UCSD-AML1 (cell line): ENCODE measurements at regions not wholly inside any gene's neighbourhood (a gene's known extent, or its start where the extent isn't known, plus 50 kb on each side); places are given as distances from the start of the nearest gene placed in this dataset.

ENCODE experiments used
- DNase-seq: peaks from one replicate; lab custom pipeline; 2025; ENCODE audit not compliant: unreplicated experiment; lab: John Stamatoyannopoulos, UW

DNA sequence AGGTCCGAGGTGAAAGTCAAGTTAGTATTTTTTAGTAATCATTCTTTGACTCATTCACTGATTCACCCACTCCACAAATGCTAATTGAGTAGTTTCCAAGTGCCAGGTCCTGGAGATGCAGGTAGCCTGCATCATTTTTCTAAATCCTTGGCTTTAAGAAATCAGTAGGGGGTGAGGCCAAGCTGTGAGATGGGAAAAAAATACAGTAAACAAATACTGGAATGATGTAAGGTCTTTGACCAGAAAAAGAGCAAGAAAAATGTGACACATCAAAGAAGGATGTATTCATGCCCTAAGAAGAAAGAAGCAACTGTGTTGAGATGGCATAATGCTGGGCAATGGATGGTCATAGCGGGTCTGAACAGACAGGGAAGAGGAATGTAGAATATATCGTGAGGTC, 1386.6 kb downstream of the PCDH7 start:
- no peak for DNase-seq

DNA sequence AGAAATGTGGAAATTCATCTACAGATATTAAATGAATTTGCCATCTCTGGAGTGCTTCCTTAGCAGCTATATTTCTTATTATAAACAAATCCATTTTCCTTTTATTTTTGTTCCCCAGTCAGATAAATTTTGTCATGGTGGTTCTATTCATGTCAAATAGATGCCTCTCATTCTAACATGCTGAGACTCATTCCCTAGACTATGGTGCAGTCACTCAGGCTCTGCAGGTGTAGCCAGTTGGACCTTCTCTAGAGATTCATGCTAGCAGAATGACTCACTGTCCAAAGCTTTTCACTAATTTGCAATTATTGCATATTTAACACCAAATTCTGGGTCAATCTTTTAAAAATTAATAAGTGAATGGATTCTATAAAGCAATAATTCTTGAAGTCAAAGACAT, 1392.7 kb downstream of the PCDH7 start:
- DNase-seq: no peak

- no peak for DNase-seq
Measured at GRCh38 chr4:32117693-32118092, 1397.5 kb downstream of the PCDH7 start.

DNA sequence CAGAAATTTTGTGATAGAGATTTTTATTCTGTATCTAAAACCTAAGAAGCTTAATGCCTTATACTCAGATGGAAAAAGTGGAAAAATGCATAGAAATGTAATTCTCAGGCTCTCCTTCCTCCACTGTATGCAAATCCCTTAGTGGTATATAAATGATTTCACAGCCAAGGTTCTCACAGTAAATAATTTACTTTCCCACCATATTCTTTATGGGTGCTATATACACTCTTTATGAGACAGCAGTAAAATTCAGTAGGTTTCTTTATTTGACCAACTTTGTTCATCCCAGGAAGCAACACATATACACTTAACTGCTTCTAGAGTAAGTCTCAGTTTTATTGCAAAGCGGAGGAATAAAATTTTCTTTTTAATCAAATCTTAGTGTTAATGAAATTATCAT, 1399.7 kb downstream of the PCDH7 start:
- DNase-seq: no peak

DNA sequence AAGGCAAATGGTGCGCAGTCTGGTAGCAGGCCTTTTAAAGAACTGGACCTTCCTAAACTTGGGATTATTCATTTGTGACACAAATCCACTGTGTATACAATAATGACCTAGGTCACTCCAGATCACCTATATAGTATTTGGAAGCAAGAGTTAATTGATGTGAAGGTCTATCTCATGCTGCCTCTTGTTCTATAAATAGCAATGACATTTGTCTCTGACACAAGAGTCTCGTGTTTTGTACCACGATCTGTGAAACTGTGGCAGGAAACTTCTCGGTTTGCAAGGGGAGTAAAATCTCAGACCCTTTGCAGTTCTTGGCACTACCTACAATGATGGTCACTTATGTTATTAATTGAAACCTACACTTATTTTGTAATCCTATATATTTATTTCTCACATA, 1408.4 kb downstream of the PCDH7 start:
- no peak for DNase-seq

DNA sequence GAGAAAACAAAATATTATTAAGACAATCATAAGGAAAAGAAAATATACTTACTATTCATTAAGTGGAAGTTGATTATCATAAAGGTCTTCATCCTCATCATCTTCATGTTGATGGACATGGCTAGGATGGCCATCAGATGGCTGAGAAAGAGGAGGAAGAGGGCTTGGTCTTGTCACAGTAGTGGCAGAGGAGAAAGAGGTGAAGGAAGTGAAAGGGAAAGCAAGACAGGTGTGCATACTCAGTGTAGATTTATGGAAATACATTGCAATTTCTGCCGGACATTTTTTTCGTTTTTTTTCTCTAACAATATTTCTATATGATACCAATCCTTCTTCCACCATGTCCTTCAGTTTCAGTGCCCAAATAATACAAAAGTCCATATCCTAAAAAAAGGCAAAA, 1409.8 kb downstream of the PCDH7 start:
- DNase-seq: no peak

DNA sequence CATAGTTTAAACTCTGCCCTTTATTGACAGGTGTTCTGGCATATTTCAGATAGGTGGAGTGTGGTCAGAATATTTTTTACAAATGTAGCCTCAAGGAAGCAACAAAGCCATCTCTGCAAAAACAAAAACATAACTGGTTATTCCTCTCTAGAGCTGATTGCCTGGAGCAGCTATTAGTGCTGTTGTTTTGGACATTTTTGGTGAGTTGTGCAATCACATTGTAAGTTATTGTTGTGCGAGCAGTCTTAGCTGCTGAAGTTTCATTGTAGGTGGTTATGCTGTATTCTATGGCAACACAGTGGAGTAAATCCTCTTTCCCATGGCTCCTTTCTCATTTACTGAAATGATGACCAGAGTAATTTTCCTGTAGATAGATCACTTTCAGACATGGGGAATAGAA, 1413.0 kb downstream of the PCDH7 start:
- DNase-seq: no peak

GRCh38 chr4:32133734-32134133, 1413.6 kb downstream of the PCDH7 start:
- no peak for DNase-seq

GRCh38 chr4:32135642-32136041, 1415.5 kb downstream of the PCDH7 start:
- no peak for DNase-seq

DNA sequence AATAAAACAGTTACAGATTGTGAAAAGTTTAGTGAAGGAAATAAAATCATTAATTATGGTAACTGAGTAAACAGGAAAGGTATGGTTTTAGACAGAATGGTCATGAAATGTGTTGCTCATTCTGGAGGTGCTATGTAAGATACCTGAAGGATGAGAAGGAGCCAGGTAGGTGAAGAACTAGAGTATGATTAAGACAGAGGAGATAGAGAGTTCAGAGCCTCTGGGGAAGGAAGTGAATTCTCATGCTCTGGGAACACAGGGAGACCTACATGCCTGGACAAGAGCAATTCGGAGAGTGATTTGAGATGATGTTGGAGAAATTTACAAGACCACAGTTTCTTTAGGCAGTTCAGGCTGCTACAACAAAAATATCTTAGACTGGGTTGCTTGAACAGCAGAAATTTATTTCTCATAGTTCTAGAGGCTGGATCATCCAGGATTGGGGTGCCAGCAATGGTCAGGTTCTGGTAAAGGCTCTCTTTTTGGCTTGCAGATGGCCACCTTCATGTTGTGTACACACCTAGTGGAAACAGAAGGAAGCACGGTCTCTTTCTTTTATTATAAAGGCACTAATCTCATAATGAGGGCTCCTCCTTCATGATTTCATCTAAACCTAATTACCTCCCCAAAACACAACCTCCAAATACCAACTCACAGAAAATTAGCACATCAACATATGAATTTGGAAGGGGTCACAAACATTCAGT, 1416.1 kb downstream of the PCDH7 start:
- DNase-seq: no peak

DNA sequence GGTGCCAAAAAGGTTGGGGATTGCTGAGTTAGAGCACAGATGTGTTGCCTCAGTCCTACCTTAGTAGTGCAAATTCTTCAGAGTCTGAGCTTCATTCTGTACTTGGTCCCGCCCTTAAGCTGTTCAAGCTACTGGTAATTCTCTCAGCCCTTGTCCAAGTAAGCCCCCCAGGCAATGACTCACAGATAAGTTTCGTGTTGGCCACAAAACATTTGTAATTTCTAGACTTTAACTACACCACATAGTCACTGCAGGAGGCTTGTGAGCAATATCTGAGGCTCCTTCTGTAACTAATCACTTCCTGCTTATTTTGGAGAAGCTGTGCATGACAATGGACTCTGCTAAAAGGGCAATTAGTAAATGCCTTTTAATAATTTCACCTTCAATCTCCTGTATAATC, 1420.5 kb downstream of the PCDH7 start:
- peak; percentile 13 for DNase-seq

DNA sequence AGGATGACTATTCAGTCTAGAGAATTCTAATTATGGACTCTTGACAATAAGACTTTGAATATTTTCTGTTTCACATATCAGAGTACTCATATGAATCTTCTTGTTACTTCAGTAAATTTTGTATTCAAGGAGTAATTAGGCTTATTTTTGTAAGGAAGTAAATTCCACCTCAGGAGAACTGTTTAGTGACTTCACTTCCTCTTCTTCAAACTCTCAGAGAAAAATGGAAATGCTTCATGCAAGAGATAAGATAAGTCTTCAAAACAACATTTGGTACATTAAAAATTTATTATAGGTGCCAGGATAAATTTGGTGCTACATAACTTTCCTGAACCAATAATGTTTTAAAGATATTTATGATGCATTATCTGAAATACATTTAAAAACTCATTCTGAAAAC, 1421.9 kb downstream of the PCDH7 start:
- no peak for DNase-seq

GRCh38 chr4:32145987-32146386, 1425.8 kb downstream of the PCDH7 start:
- DNase-seq: no peak

- no peak for DNase-seq
Measured at GRCh38 chr4:32147446-32148085, 1427.4 kb downstream of the PCDH7 start.

- no peak for DNase-seq
Measured at GRCh38 chr4:32148111-32148666, 1428.0 kb downstream of the PCDH7 start.

- DNase-seq: no peak
Measured at GRCh38 chr4:32158961-32159360, 1438.8 kb downstream of the PCDH7 start.

DNA sequence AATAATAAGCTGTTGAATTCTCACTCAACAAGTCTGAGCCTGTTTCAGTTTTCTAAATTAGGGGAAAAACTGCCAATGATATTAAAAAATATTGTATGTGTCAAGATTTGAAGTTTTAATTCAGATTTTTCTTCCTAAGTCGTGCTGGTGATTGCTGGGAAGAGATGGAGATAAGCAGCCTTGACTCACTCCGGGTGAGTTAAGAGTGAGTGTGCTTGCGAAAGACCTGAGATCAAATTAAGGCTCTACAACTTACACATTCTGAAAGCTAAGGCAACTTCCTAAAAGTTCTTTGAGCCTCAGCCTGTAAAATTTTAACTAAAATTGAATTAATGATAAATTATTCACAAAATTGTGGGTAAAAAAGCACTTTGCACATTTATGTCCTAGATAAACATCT, 1441.2 kb downstream of the PCDH7 start:
- DNase-seq: no peak

DNA sequence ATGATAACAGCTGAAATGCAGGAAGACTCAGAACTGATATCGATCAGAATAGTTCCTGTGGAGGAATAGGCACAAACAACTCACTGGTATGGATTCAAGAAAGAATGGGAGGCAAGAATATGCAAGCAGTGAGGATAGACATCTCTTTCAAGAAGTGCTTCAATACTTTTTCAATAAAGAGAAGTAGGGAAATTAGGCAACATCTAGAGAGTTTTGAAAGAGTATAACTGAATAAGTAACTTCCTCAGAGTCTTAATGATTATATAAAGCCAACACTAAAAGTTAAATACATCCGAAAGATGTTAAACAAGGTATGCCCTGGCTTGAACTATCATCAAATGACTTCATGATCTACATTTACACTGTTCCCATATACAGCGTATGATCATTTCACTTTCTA, 1443.0 kb downstream of the PCDH7 start:
- DNase-seq: no peak

GRCh38 chr4:32169841-32170240, 1449.7 kb downstream of the PCDH7 start:
- no peak for DNase-seq

DNA sequence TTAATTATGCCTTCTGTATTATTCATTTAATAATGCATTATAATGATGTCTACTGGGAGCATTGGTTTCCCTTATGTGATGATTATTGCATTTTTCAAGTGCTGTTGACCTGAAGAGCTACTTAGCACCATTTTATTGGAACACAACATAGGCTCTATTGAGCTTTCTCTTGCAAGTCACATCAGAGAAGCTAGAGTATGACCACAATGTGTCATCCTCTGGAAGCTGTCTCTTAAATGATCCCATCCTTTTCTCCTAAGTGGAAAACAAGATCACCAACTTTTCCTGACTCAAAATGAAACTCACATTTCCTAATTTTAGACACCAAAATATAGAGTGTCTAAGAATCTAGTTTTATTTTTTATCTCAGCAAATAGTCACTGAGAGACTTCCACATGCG, 1451.9 kb downstream of the PCDH7 start:
- DNase-seq: no peak

- DNase-seq: no peak
Measured at GRCh38 chr4:32172761-32173160, 1452.6 kb downstream of the PCDH7 start.

DNA sequence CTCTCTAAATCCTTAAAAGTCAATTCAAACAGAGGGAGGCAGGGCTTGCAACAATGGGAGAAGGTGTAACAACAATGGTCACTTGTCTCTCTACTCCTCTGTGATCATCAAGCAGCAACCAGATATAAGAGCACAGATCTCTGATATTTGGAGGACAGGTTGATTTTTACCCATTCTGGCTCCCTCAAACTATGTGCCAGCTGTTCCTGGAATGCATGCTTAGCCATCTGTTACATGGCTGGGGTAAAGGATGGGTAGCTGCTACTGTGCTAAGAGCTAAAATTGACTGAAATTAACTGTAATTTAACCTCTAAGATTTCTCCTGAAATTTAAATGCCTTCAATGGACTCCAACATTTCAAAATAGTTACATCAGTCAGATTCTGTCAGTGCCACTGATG, 1459.9 kb downstream of the PCDH7 start:
- DNase-seq: no peak

DNA sequence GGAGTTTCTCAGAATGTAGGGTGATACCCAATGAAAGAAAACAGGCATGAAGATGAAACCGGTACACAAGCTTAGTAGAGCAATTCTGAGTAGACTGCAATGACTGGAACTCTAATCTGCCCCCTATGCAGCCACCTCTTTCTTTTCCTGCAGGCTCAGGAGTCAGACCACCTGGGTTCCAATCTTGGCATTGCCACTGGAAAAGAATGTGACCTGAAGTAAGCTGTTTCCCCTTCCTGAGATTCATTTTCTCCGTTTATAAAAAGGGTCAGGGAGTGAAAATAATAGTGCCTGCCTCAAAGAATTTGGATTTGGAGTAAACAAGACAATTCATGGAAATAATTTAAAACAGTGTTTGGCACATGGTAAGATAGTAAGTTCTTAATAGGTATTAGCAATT, 1464.0 kb downstream of the PCDH7 start:
- DNase-seq: no peak
